Fibroblast of lung (primary cell): ENCODE measurements at regions not wholly inside any gene's neighbourhood (a gene's known extent, or its start where the extent isn't known, plus 50 kb on each side); places are given as distances from the start of the nearest gene placed in this dataset.

Experiments used
- DNase-seq, 2 donors: peaks; one replicate each; pipeline versions ENCODE4 v3.0.0 to v3.0.0-alpha.2; 2010; ENCODE audit warnings: low read depth in 2 of 2
- H2AFZ ChIP-seq: 2 replicates; pipeline ENCODE4 v1.5.1; 2012; ENCODE audit warnings: low read length, control low read depth, inconsistent platforms
- H3K27ac ChIP-seq: 2 replicates; pipeline ENCODE4 v1.5.1; 2011; ENCODE audit warnings: low read length, control low read depth; ENCODE audit not compliant: insufficient read depth
- H3K27me3 ChIP-seq: 2 replicates; pipeline ENCODE4 v1.5.1; 2011; ENCODE audit warnings: mild to moderate bottlenecking, low read length; ENCODE audit not compliant: control insufficient read depth, insufficient read depth
- H3K36me3 ChIP-seq: 2 replicates; pipeline ENCODE4 v1.5.1; 2011; ENCODE audit warnings: low read length; ENCODE audit not compliant: control insufficient read depth, insufficient read depth
- H3K4me1 ChIP-seq: 2 replicates; pipeline ENCODE4 v1.5.1; 2011; ENCODE audit warnings: low read length; ENCODE audit not compliant: control insufficient read depth, insufficient read depth; ENCODE audit errors: extremely low read depth
- H3K4me2 ChIP-seq: 2 replicates; pipeline ENCODE4 v1.5.1; 2011; ENCODE audit warnings: low read length, control low read depth; ENCODE audit not compliant: insufficient read depth; ENCODE audit errors: extremely low read depth
- H3K4me3 ChIP-seq, 4 experiments: fragments of 200-600 bp in 1 of 4; sonication (generic) in 1 of 4; replicated peaks in 1 of 4; 2 replicates each; pipeline ENCODE4 v1.5.1; 2011 to 2016; ENCODE audit warnings: low read length in 4 of 4, low read depth in 3 of 4, mild to moderate bottlenecking in 3 of 4, control low read depth in 2 of 4, inconsistent platforms in 1 of 4, mixed read lengths in 1 of 4; ENCODE audit not compliant: insufficient read depth in 1 of 4; ENCODE audit errors: control extremely low read depth in 1 of 4
- H3K79me2 ChIP-seq: 2 replicates; pipeline ENCODE4 v1.5.1; 2012; ENCODE audit warnings: mild to moderate bottlenecking, low read length, inconsistent platforms; ENCODE audit not compliant: control insufficient read depth, insufficient read depth
- H3K9ac ChIP-seq: 2 replicates; pipeline ENCODE4 v1.5.1; 2011; ENCODE audit warnings: mild to moderate bottlenecking, low read length, control low read depth; ENCODE audit not compliant: insufficient read depth
- H3K9me3 ChIP-seq: 2 replicates; pipeline ENCODE4 v1.5.1; 2012; ENCODE audit warnings: low read depth, low read length; ENCODE audit not compliant: control insufficient read depth, insufficient read depth
- H4K20me1 ChIP-seq: 2 replicates; pipeline ENCODE4 v1.5.1; 2011; ENCODE audit warnings: low read length; ENCODE audit not compliant: control insufficient read depth, insufficient read depth; ENCODE audit errors: extremely low read depth
- EZH2 ChIP-seq: IDR thresholded peaks from 2 replicates; pipeline ENCODE4 v1.5.1; 2012; ENCODE audit warnings: low read length, control low read depth, mild to moderate bottlenecking; ENCODE audit errors: missing control alignments
- TF ChIP-seq, protein P1 (sequence below), 2 donors: IDR thresholded peaks in 1 of 2; conservative IDR thresholded peaks in 1 of 2; 1 replicate in 1 of 2; 2 replicates in 1 of 2; pipeline ENCODE4 v1.5.1; 2011 to 2012; ENCODE audit warnings: low read length in 2 of 2, control low read depth in 1 of 2, inconsistent platforms in 1 of 2, low read depth in 1 of 2, mild to moderate bottlenecking in 1 of 2

- no peak overlapping the region for H3K9ac ChIP-seq
- no peaks in the 10 kb centered on the region for H3K27me3 ChIP-seq
- H3K4me2 ChIP-seq: no peak overlapping the region
- H4K20me1 ChIP-seq: no peaks in the 10 kb centered on the region
- H3K4me1 ChIP-seq: no peaks in the 10 kb centered on the region
- H3K27ac ChIP-seq: no peak overlapping the region
- no peak for DNase-seq
- H3K36me3 ChIP-seq: no peaks in the 10 kb centered on the region
- no peaks in the 10 kb centered on the region for H3K79me2 ChIP-seq
- no peak overlapping the region for H3K4me3 ChIP-seq
- no peaks in the 10 kb centered on the region for H3K9me3 ChIP-seq
- H2AFZ ChIP-seq: no peak overlapping the region
- TF ChIP-seq, protein P1, sequence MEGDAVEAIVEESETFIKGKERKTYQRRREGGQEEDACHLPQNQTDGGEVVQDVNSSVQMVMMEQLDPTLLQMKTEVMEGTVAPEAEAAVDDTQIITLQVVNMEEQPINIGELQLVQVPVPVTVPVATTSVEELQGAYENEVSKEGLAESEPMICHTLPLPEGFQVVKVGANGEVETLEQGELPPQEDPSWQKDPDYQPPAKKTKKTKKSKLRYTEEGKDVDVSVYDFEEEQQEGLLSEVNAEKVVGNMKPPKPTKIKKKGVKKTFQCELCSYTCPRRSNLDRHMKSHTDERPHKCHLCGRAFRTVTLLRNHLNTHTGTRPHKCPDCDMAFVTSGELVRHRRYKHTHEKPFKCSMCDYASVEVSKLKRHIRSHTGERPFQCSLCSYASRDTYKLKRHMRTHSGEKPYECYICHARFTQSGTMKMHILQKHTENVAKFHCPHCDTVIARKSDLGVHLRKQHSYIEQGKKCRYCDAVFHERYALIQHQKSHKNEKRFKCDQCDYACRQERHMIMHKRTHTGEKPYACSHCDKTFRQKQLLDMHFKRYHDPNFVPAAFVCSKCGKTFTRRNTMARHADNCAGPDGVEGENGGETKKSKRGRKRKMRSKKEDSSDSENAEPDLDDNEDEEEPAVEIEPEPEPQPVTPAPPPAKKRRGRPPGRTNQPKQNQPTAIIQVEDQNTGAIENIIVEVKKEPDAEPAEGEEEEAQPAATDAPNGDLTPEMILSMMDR (conservative IDR thresholded peaks at IDR 0.05 in 1 of 2, IDR thresholded peaks at IDR 0.05 in 1 of 2; ENCODE audit: low read depth in 1 of 2, low read length in 2 of 2): no peak
- TF ChIP-seq EZH2: no peak
These were observed 122.3 kb downstream of the XCL2 start for GRCh38 chr1:168421399-168422004.

DNA sequence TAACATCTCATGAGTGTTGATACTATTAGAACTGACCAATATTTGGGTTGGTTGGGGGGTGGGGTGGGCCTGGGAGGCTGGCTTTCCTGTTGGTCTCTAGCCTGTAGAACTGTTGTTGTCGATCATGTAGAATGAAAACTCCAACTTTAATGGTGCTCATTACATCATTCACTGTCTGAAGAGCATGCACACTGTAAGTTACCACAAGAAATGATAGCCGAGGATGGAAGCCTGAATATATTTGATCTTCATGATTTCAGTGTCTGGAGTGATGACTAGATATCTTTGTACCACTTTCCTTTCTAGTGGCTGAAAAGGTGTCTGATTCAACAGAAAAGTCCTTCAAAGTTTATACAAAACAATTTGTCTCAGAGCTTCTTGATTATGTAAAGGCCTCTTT, 123.6 kb downstream of the XCL2 start:
- Histone ChIP-seq H3K9ac (no peak overlapping the region), H3K27me3 (no peaks in the 10 kb centered on the region), H3K27ac (no peak overlapping the region)

GRCh38 chr1:168419736-168420135, 124.1 kb downstream of the XCL2 start:
- DNase-seq: peak in 1 of 2 donors; percentile 57

More for the DNA sequence above, 123.6 kb downstream of the XCL2 start:
- H3K4me2 ChIP-seq: no peak overlapping the region
- H3K4me1 ChIP-seq: no peaks in the 10 kb centered on the region
- DNase-seq: no peak
- TF ChIP-seq EZH2: no peak
- TF ChIP-seq, protein P1 (conservative IDR thresholded peaks at IDR 0.05 in 1 of 2, IDR thresholded peaks at IDR 0.05 in 1 of 2; ENCODE audit: low read depth in 1 of 2, low read length in 2 of 2): no peak
- H3K4me3 ChIP-seq: no peak overlapping the region
- no peaks in the 10 kb centered on the region for H3K79me2 ChIP-seq
- H4K20me1 ChIP-seq: no peaks in the 10 kb centered on the region
- H3K36me3 ChIP-seq: no peaks in the 10 kb centered on the region
- H2AFZ ChIP-seq: no peak overlapping the region
- no peaks in the 10 kb centered on the region for H3K9me3 ChIP-seq

More at GRCh38 chr1:168419736-168420135, 124.1 kb downstream of the XCL2 start:
- H3K9me3 ChIP-seq: no peaks in the 10 kb centered on the region
- H4K20me1 ChIP-seq: no peaks in the 10 kb centered on the region
- no peak overlapping the region for H3K4me3 ChIP-seq
- H3K4me2 ChIP-seq: no peak overlapping the region
- H2AFZ ChIP-seq: no peak overlapping the region
- H3K27me3 ChIP-seq: no peaks in the 10 kb centered on the region
- no peaks in the 10 kb centered on the region for H3K36me3 ChIP-seq
- no peak overlapping the region for H3K9ac ChIP-seq
- H3K4me1 ChIP-seq: no peaks in the 10 kb centered on the region
- H3K79me2 ChIP-seq: no peaks in the 10 kb centered on the region
- no peak overlapping the region for H3K27ac ChIP-seq
- TF ChIP-seq, protein P1 (conservative IDR thresholded peaks at IDR 0.05 in 1 of 2, IDR thresholded peaks at IDR 0.05 in 1 of 2; ENCODE audit: low read depth in 1 of 2, low read length in 2 of 2): no peak
- no peak for TF ChIP-seq EZH2
